ENCODE measurements at regions not wholly inside any gene's neighbourhood (a gene's known extent, or its start where the extent isn't known, plus 50 kb on each side); places are given as distances from the start of the nearest gene placed in this dataset.

DNA sequence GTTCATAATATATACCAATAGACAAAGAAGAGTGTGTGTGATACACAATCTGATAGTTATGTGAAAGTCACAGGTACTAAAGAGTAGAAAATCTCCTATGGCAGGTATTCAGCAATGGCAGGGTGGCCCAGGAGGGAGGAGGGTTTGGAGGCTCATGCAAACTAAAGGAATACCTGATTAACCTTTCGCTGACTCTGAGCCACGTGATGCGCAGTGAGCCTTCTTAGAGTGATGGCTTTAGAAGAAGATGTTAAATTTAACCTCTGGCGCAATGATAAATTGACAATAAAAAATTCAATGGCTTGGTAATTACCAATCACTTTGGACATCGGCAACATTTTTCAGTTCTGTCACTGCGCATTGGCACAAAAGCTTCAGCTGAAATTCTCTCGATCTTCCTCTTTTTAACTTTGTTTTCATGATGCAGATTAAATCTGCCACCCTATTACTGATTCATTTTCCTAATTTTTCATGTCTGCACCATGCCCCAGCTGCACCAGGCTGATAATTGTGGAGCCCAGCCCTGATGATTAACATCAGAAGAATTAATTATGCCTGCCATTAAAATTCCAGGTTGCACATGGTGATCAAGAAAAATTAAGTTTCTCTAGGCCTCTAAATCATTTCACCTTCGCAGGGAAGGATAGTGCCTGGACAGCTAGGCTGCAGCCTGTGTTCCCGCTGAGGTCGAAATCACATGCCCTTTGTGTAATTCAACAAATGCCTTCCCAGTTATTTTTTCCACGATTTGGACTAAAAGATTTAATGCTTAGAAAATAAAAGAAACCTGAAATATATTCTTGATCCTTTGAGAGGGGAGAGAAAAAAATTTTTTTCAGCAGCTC, 250.6 kb upstream of the HNRNPA3 start:
- TF ChIP-seq, protein P1, sequence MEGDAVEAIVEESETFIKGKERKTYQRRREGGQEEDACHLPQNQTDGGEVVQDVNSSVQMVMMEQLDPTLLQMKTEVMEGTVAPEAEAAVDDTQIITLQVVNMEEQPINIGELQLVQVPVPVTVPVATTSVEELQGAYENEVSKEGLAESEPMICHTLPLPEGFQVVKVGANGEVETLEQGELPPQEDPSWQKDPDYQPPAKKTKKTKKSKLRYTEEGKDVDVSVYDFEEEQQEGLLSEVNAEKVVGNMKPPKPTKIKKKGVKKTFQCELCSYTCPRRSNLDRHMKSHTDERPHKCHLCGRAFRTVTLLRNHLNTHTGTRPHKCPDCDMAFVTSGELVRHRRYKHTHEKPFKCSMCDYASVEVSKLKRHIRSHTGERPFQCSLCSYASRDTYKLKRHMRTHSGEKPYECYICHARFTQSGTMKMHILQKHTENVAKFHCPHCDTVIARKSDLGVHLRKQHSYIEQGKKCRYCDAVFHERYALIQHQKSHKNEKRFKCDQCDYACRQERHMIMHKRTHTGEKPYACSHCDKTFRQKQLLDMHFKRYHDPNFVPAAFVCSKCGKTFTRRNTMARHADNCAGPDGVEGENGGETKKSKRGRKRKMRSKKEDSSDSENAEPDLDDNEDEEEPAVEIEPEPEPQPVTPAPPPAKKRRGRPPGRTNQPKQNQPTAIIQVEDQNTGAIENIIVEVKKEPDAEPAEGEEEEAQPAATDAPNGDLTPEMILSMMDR (conservative IDR thresholded peaks at IDR 0.05; ENCODE audit: low read depth, low read length), result no peak
- TF ChIP-seq EZH2phosphoT487 (IDR thresholded peaks at IDR 0.05; ENCODE audit: borderline replicate concordance, low read length), result no peak
- no peak for TF ChIP-seq EZH2 (IDR thresholded peaks at IDR 0.05; ENCODE audit: low read length, unreplicated experiment)
